GM21390 (cell line): ENCODE measurements at regions not wholly inside any gene's neighbourhood (a gene's known extent, or its start where the extent isn't known, plus 50 kb on each side); places are given as distances from the start of the nearest gene placed in this dataset.
A peak's percentile ranks its signal among the peaks of the same experiment; 100 is the strongest.
"Not testable (repeated sequence)": the region's sequence is repeated elsewhere in the genome, so short reads cannot be mapped to it uniquely, and the experiment has no call there.

Source experiments
- ATAC-seq: cut with Tn5 transposase; IDR thresholded peaks from one replicate; pipeline ENCODE4 v1.9.1; 2021; ENCODE audit not compliant: unreplicated experiment

DNA sequence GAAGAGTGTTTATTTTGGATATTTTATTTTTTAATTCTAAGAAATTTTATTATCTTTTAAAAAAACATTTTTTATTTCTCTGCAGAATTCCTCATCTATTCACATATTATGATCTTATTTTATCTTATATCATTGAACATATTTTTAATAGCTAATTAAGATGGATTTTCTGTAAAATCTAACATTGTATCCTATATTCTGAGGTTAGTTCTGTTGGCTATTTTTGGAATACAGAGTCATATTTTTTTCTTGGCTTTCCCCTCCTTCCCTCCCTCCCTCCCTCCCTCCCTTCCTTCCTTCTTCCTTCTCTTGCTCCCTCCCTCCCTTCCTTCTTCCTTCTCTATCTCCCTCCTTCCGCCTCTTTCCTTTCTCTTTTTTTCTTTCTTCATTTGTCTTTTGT is 2326.6 kb upstream of the RAG2 start:
- no peak for ATAC-seq

DNA sequence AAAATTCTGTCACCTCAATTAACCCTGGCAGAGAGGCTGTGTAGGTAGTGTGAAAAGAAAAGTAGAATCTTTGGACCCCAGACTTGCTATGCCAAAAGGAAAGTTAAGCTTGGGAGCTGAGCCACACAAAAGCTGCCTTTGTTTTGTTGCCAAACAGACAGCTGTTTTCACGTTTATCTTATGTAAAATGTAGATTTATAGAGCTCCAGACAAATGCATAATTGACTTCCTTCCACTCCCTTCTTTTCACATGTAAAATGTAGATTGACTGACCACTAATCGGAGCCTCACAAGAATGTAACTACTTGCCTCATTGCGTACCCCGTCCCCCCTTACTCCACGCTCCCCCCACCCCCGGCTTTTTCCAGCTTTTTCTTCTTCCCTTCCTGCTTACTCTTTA is 2302.2 kb upstream of the RAG2 start:
- ATAC-seq = no peak

DNA sequence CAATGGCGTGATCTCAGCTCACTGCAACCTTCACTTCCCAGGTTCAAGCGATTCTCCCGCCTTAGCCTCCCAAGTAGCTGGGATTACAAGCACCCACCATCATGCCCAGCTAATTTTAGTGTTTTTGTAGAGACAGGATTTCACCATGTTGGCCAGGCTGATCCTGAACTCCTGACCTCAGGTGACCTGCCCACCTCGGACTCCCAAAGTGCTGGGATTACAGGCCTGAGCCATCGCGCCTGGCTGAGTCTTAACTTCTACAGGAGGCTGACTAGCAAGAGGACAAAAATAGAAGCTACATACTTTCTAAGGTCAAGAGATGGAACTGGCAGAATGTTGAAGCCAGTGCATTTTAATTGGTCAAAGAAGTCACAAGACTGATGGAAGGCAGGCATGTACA is 2296.2 kb upstream of the RAG2 start:
- ATAC-seq = not testable (repeated sequence)

DNA sequence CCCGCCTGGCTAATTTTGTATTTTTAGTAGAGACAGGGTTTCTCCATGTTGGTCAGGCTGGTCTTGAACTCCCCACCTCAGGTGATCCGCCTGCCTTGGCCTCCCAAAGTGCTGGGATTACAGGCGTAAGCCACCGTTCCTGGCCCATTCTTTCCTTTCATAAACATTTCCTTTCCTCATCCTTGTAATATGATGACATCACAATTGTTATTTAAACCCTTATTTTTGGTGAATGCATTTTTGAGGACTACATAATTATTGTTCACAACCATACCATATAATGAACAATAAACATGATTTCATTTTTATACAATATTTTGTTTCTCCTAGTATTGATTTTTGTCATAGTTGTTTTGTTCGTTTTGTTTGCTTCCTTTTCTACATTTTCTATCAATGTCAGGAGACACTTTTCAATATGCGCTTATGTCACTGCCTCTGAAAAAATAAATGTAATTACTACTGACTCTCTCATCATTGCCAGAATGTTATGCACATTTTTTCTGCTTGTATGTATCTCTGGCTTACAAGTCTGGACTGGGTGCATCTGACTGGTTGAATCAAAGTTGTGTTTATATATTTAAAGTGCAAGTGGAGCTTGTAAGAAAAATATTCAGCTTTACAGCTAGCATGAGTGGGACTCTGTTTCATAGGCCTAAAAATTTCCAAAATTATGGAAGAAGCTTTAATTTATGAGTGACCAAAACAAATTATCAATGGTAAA is 2286.3 kb upstream of the RAG2 start:
- ATAC-seq = no peak

GRCh38 chr11:38867338-38867737 is 2269.3 kb upstream of the RAG2 start:
- no peak for ATAC-seq

DNA sequence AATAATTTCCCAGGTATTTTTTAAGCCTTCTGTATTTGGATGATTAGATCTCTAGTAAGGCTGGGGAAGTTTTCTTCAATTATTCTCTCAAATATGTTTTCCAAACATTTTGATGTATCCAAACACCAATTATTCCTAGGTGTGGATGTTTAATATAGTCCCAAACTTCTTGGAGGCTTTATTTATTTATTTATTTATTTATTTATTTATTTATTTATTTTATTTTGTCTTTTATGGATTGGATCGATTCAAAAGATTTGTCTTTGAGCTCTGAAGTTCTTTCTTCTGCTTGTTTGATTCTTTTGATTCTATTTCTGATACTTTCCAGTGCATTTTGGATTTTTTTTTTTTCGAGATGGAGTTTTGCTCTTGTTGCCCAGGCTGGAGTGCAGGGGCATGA is 2267.9 kb upstream of the RAG2 start:
- no peak for ATAC-seq

DNA sequence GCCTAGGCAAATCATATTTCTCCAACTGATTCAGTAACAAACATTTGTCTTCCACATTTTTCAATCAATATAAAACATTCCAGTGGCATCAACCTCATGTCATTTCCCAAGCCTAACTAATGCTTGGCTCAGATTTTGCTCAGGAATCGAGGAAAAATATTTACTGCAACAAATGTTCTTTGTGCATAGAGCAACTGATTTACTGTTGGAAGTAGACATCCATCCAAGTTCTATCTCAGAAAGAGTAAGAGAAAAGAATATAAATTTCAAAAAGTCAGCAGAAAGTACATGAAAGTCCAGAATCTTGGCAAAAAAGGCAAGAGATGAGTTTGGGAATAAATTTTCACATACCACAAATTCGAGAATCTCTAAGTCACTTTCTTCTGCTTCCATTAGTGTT is 2245.0 kb upstream of the RAG2 start:
- no peak for ATAC-seq

- ATAC-seq = no peak
Observed at GRCh38 chr11:38839071-38839470, 2241.0 kb upstream of the RAG2 start.

DNA sequence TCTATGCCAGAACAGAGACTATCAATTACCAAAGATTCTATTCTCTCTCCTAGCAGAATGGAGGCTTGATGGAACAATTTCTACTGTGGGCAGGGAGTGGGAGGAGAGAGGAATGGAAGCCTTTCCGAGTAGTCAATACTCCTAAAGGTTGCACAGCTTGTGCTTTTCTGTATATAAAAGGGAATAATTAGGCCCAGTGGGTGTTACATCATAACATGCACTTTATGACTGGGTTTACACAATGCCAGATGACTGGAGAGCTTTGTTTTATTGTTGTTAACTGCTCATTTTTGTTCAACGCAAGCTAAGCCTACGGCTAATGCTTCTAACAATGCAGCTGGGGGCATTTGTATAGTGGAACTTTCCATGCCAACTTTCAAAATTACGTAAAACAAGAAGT is 2237.9 kb upstream of the RAG2 start:
- ATAC-seq = no peak

- ATAC-seq = no peak
Observed at GRCh38 chr11:38824573-38824972, 2226.5 kb upstream of the RAG2 start.

- not testable (repeated sequence) for ATAC-seq
Observed at GRCh38 chr11:38821786-38822185, 2223.8 kb upstream of the RAG2 start.

GRCh38 chr11:38819981-38820380 is 2221.9 kb upstream of the RAG2 start:
- no peak for ATAC-seq

DNA sequence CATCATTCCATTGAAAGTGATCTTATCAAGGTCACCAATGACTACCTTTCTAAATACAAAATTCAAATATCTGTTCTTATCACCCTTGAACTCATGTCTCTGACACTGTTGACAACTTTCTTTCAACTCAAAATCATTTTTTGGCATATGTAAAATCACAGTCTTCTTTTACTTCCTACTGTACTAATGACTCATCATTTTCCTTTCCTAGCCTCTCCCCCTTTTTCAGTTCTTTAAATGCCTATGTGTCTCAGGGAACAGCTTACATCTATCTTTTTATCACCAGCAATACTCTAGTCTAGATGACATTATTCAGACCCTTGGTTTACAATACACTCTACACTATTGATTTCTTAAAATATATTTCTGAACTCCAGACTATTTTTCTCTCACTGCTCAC is 2220.7 kb upstream of the RAG2 start:
- no peak for ATAC-seq

- ATAC-seq = no peak
Observed at GRCh38 chr11:38814670-38815069, 2216.6 kb upstream of the RAG2 start.

DNA sequence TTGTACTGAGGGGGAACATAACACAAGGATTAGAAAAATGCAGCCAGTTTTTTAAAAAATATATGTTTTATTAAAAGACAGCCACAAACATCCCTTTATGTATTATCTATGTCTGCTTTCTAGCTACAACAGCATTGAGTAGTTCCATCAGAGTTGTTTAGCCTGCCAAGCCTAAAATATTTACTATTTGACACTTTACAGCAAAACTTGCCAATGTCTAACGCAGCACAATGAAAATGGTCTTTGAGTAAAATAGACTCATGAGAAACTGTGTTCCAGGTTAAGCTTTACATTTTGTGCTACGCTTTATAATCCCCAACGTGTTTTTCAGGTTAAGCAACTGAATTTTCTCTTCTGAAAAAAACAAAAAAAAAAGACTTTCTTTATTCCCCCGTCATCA is 2211.5 kb upstream of the RAG2 start:
- no peak for ATAC-seq

DNA sequence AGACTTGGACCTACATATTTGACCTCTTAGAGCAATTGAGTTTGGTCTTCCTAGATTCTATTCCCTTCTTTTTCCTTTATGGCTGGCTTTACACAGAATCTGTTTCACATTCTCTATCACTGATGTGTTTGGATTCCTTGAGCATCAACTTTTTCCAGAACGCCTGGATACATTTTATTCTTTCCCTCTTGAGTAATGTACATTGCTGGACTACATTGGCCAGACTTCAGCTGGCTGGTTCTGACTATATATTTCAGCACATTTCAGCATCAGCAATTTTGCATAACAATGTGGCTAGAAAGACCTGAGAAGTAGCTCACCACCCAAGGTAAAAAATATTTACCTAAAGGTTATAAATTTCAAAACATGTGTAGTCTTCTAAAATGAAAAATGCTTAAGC is 2198.2 kb upstream of the RAG2 start:
- no peak for ATAC-seq

- no peak for ATAC-seq
Observed at GRCh38 chr11:38795027-38795426, 2197.0 kb upstream of the RAG2 start.

DNA sequence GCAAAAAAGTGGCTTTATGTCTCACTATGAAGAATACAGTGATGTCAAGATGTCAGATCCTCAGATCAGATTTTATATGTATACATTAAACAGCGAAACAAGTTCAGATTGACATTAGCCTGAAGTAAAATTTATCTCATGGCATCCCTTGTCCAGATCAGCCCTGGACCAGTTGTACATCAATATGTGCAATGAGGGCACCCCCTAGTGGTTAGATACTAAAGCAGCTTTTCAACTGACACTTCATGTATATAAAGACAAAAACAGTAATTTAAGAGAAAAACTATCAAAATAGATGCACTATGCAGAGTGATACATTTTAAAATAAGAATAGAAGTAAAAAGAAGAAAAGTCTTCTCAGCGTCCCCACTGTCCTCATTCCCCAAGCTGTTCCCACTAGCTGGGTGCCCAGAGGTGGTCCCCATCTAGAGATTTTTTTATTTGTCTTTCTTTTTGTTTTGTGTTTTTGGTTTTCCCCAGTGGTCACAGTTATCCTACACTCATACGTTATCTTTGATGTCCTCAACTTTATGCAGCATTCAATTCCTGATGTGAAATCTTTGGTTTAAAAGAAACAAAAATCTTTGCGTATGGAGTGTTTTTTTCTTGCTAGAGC is 2193.4 kb upstream of the RAG2 start:
- ATAC-seq = peak; percentile 92

DNA sequence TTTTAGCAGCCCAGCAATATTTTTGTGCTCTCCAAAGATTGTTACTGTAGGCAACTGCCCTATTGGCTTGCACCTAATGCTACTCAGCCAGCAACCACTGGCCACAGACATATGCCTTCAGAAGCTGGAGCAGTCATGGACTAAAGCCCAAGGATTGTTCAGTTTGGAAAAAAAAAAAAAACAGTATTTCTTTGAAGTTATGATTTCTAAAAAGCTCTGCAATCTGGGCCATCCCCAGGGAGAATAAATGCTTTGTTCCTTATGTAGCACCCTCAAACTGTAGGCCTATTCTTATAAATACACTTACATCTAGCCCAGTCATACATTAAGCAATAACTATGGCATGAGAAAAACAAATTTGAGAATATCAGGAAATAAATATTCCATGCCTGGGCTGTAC is 2190.5 kb upstream of the RAG2 start:
- no peak for ATAC-seq

DNA sequence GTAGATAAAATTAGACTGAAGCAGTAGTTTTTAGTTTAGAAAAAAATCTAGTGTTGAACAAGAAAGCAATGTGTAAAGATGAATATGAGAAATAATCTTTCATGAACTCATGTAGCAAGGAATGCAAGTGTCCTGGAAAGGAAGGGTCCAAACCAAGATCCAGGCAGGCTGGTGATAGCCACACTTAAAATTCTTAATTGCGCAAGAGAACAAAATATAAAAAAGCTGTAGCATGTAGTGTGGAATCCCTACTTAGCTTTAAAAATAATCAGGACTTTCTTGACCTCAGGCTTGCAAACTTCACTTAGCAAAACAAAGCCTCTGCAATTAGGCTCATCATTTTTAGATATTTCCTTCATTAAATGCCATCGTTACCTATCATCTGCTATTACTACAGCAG is 2186.1 kb upstream of the RAG2 start:
- no peak for ATAC-seq

DNA sequence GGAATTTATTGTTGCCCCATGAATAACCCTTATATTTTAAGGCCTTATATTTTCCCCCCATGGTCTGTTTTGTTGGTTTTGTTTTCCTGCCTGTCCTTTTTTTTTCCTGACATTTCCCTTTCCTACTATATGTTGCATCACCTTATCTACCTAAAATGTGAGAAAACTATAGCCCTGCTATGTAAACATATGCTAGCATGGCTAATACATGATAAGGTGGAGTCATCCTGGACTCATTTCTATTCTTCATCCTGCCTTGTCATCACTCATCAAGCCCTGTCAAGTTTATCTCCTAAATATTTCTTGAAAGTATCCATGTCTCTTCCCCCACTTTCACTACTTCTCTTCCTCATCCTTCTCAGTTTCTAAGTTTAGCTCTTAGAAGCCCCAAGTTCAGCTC is 2168.8 kb upstream of the RAG2 start:
- ATAC-seq = no peak

DNA sequence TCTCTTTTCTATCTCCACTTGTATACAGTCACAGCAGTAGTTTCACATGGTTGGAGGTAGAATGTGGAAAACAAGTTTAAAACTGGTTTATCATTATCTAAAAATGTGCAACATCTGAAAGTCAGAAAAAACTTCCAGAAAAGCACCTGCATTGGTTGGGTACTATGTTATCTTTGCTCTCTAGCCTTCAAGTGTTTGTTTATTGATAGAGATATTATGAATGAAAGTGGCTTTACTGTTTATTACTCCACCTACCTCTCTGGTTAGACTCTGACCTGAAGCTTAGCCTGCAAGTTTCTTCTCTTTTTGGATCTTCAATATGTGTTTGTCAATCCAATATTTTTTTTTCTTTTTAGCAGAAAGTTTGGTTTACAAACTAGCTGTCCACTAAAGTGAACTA is 2161.4 kb upstream of the RAG2 start:
- ATAC-seq = no peak

DNA sequence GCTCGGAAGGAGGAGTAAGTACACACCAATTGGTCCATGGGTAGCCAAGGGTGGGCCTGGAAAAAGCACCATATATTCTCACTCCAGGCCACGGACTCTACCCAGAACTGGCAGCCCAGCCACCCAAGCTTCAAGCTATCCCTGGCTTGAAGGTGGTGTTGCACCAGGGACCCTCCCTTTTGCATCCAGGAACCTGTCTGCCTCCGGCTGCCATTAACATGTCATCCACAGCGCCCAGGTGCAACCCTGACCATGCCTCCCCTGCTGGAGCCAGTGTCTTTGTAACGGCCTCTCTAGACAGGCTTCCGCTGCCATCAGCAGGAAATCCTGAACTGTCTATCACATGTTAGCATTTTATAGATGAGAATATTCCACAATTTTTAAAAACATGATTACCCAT is 2158.5 kb upstream of the RAG2 start:
- no peak for ATAC-seq
